G401.6 (cell line): ENCODE measurements at regions not wholly inside any gene's neighbourhood (a gene's known extent, or its start where the extent isn't known, plus 50 kb on each side); places are given as distances from the start of the nearest gene placed in this dataset.
A peak's percentile ranks its signal among the peaks of the same experiment; 100 is the strongest.

Experiments
- FAIRE-seq: peaks from 2 replicates; lab custom pipeline; 2012; peaks lifted over from hg19 to GRCh38; lab: Jason Lieb, UNC

- no peak for FAIRE-seq
These were observed 85.0 kb downstream of the NUF2 start for GRCh38 chr1:163406772-163407171.

GRCh38 chr1:163408262-163408661, 86.5 kb downstream of the NUF2 start:
- FAIRE-seq: no peak

GRCh38 chr1:163410073-163410999, 88.6 kb downstream of the NUF2 start:
- peak; percentile 88 for FAIRE-seq

GRCh38 chr1:163412221-163412620, 90.5 kb downstream of the NUF2 start:
- FAIRE-seq: no peak

GRCh38 chr1:163414778-163415177, 93.0 kb downstream of the NUF2 start:
- FAIRE-seq: no peak

- no peak for FAIRE-seq
These were observed 99.9 kb downstream of the NUF2 start for GRCh38 chr1:163421701-163422100.

GRCh38 chr1:163422738-163423404, 101.1 kb downstream of the NUF2 start:
- no peak for FAIRE-seq

GRCh38 chr1:163426505-163427251, 104.9 kb downstream of the NUF2 start:
- no peak for FAIRE-seq

- FAIRE-seq: no peak
These were observed 105.5 kb downstream of the NUF2 start for GRCh38 chr1:163427279-163427678.

GRCh38 chr1:163436140-163436812, 114.5 kb downstream of the NUF2 start:
- no peak for FAIRE-seq

GRCh38 chr1:163439471-163439870, 117.7 kb downstream of the NUF2 start:
- no peak for FAIRE-seq

GRCh38 chr1:163440090-163440489, 118.3 kb downstream of the NUF2 start:
- FAIRE-seq: no peak

- FAIRE-seq: no peak
These were observed 120.6 kb downstream of the NUF2 start for GRCh38 chr1:163442231-163442879.

GRCh38 chr1:163442895-163443294, 121.1 kb downstream of the NUF2 start:
- FAIRE-seq: no peak

GRCh38 chr1:163443863-163444262, 122.1 kb downstream of the NUF2 start:
- no peak for FAIRE-seq

- FAIRE-seq: no peak
These were observed 122.9 kb downstream of the NUF2 start for GRCh38 chr1:163444665-163445064.

GRCh38 chr1:163450986-163451385, 129.2 kb downstream of the NUF2 start:
- no peak for FAIRE-seq

GRCh38 chr1:163459539-163459938, 137.8 kb downstream of the NUF2 start:
- FAIRE-seq: no peak

- FAIRE-seq: no peak
These were observed 145.5 kb downstream of the NUF2 start for GRCh38 chr1:163467289-163467688.

- no peak for FAIRE-seq
These were observed 150.3 kb downstream of the NUF2 start for GRCh38 chr1:163471779-163472650.
